PC-3 (cell line): ENCODE measurements at regions not wholly inside any gene's neighbourhood (a gene's known extent, or its start where the extent isn't known, plus 50 kb on each side); places are given as distances from the start of the nearest gene placed in this dataset.

Experiments
- ATAC-seq: fragments of 200-7000 bp; cut with Tn5 transposase; 2 replicates; pipeline ENCODE4 v1.9.1; 2020; ENCODE audit warnings: mild to moderate bottlenecking, moderate library complexity
- BruUV-seq: library from RNA; stranded (reverse); fragments of 400-500 nt; replicated peaks from 2 replicates; lab custom pipeline; 2021; lab: Mats Ljungman, UMichigan
- CTCF ChIA-PET: fragments of 300-600 bp; sonication (Branson Sonifier 250); formaldehyde crosslinking; loops from one replicate; lab custom pipeline; 2022; ENCODE audit warnings: antibody characterized with exemption; lab: Charles Lee
- POLR2A ChIA-PET: fragments of 300-600 bp; sonication (Branson Sonifier 250); formaldehyde crosslinking; loops from one replicate; lab custom pipeline; 2022; ENCODE audit warnings: antibody characterized with exemption; ENCODE audit not compliant: unreplicated experiment; lab: Charles Lee
- DNase-seq: peaks from one replicate; pipeline ENCODE4 v3.0.0-alpha.2; 2015
- H2AFZ ChIP-seq: fragments of 300-600 bp; sonication (generic); 2 replicates; pipeline ENCODE4 v1.6.0; 2016; ENCODE audit warnings: antibody characterized with exemption, low read length
- H3F3A ChIP-seq: fragments of 300-600 bp; sonication (generic); one replicate; pipeline ENCODE4 v1.6.0; 2017; ENCODE audit warnings: antibody characterized with exemption, low read length, control low read depth, mild to moderate bottlenecking; ENCODE audit not compliant: unreplicated experiment
- H3K27ac ChIP-seq: fragments of 300-600 bp; sonication (generic); 2 replicates; pipeline ENCODE4 v1.5.1; 2016; ENCODE audit warnings: mild to moderate bottlenecking, low read length
- H3K27me3 ChIP-seq: fragments of 300-600 bp; sonication (generic); 2 replicates; pipeline ENCODE4 v1.6.1; 2016; ENCODE audit warnings: low read length, mixed read lengths
- H3K36me3 ChIP-seq: fragments of 300-600 bp; sonication (generic); 2 replicates; pipeline ENCODE4 v1.6.1; 2016; ENCODE audit warnings: low read depth, mixed run types, low read length, mixed read lengths
- H3K4me1 ChIP-seq: fragments of 300-600 bp; sonication (generic); 2 replicates; pipeline ENCODE4 v1.5.1; 2016; ENCODE audit warnings: low read length; ENCODE audit not compliant: insufficient read depth
- H3K4me2 ChIP-seq: fragments of 300-600 bp; sonication (generic); 2 replicates; pipeline ENCODE4 v1.6.0; 2016; ENCODE audit warnings: low read length
- H3K4me3 ChIP-seq: fragments of 300-600 bp; sonication (generic); 2 replicates; pipeline ENCODE4 v1.5.1; 2016; ENCODE audit warnings: mild to moderate bottlenecking, low read length, mixed read lengths
- H3K79me2 ChIP-seq: fragments of 300-600 bp; sonication (generic); 2 replicates; pipeline ENCODE4 v1.6.1; 2017; ENCODE audit warnings: low read length, mixed read lengths
- H3K9ac ChIP-seq: fragments of 300-600 bp; sonication (generic); 2 replicates; pipeline ENCODE4 v1.6.0; 2016; ENCODE audit warnings: mild to moderate bottlenecking, low read length
- H3K9me2 ChIP-seq: fragments of 300-600 bp; sonication (generic); replicated peaks from 2 replicates; pipeline ENCODE4 v1.6.1; 2016; ENCODE audit warnings: mixed run types, low read length, mixed read lengths
- H3K9me3 ChIP-seq: fragments of 300-600 bp; sonication (generic); 2 replicates; pipeline ENCODE4 v1.6.1; 2016; ENCODE audit warnings: low read length, mixed read lengths
- H4K20me1 ChIP-seq: fragments of 300-600 bp; sonication (generic); 2 replicates; pipeline ENCODE4 v1.6.1; 2016; ENCODE audit warnings: low read length, mixed read lengths
- CTCF ChIP-seq: fragments of 300-600 bp; sonication (generic); conservative IDR thresholded peaks from 2 replicates; pipeline ENCODE4 v1.5.1; 2017; ENCODE audit warnings: antibody characterized with exemption, low read depth, mild to moderate bottlenecking, low read length
- EZH2 ChIP-seq: fragments of 300-600 bp; sonication (generic); IDR thresholded peaks from one replicate; pipeline ENCODE4 v1.6.1; 2017; ENCODE audit warnings: antibody characterized with exemption, mild to moderate bottlenecking, low read length; ENCODE audit not compliant: unreplicated experiment
- EZH2phosphoT487 ChIP-seq: fragments of 300-600 bp; sonication (generic); IDR thresholded peaks from 2 replicates; pipeline ENCODE4 v1.6.1; 2018; ENCODE audit warnings: mild to moderate bottlenecking, antibody characterized with exemption, low read length, borderline replicate concordance
- intact Hi-C: fragments of 100-400 bp; cut with micrococcal nuclease; formaldehyde crosslinking; loops from 2 replicates; pipeline ENCODE4 v1.9.0; 2023

DNA sequence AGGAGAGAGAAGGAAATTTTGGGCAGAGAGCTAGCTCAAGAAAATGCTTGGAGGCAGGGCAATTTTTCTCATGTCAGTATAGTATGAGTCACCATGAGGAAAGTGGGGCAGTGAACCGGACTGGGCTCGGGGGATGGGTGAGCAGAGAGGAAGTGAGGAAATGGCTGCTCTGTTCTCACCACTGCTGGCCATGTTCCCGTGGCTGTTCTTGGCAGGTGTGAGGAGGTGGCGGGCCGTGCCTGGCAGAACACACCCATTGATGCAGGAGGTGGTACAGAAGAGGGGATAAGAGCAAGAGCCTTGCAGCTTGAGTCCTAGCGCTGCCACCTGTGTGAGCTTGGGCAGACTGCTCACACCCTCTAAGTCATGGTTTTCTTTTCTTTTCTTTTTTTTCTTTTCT, 304.4 kb upstream of the LYZL1 start:
- Histone ChIP-seq H3K4me1 (peaks cover 28% of the 10 kb centered on the region), H3K79me2 (no peaks in the 10 kb centered on the region), H3K27me3 (no peaks in the 10 kb centered on the region), H3K27ac (peak overlapping the region; percentile 49), H2AFZ (no peak overlapping the region), H3K36me3 (no peaks in the 10 kb centered on the region), H3K9me3 (no peaks in the 10 kb centered on the region), H3K4me2 (0 out of 2 replicates have a peak overlapping the region, but pooled peaks have one; percentile 16), H3K9me2 (no peaks in the 10 kb centered on the region), H4K20me1 (no peaks in the 10 kb centered on the region), H3K4me3 (no peak overlapping the region), H3K9ac (no peak overlapping the region), H3F3A (no peaks in the 10 kb centered on the region)
- ChIA-PET CTCF (no interaction called here), POLR2A (interaction anchor here (0.6 kb wide), 2 partner anchors 102 to 153 kb away, joined by 3 read pairs; no protein-coding TSS in a partner anchor)
- ATAC-seq = peak; percentile 96
- peak; percentile 84 for DNase-seq
- TF ChIP-seq CTCF (no peak), EZH2 (no peak), EZH2phosphoT487 (no peak)
- BruUV-seq = no TSS peak
- intact Hi-C loops = no loop called here

GRCh38 chr10:28985137-28985885, 303.6 kb upstream of the LYZL1 start:
- no peak overlapping the region for H3K9ac ChIP-seq
- H3K27ac ChIP-seq = 0 out of 2 replicates have a peak overlapping the region, but pooled peaks have one; percentile 56
- no peak for ATAC-seq
- H3K9me2 ChIP-seq = no peaks in the 10 kb centered on the region
- H3F3A ChIP-seq = no peaks in the 10 kb centered on the region
- no peak overlapping the region for H3K4me3 ChIP-seq
- H3K4me1 ChIP-seq = peaks cover 28% of the 10 kb centered on the region
- no peaks in the 10 kb centered on the region for H4K20me1 ChIP-seq
- POLR2A ChIA-PET = no interaction called here
- H3K36me3 ChIP-seq = no peaks in the 10 kb centered on the region
- no TSS peak for BruUV-seq
- no peaks in the 10 kb centered on the region for H3K27me3 ChIP-seq
- DNase-seq = no peak
- no peaks in the 10 kb centered on the region for H3K79me2 ChIP-seq
- H2AFZ ChIP-seq = no peak overlapping the region
- TF ChIP-seq EZH2phosphoT487 = no peak
- no peaks in the 10 kb centered on the region for H3K9me3 ChIP-seq
- CTCF ChIA-PET = no interaction called here
- H3K4me2 ChIP-seq = no peak overlapping the region
- intact Hi-C loops = loop anchor here (5.0 kb wide), 1 partner anchor 78 kb away; no protein-coding TSS in a partner anchor

DNA sequence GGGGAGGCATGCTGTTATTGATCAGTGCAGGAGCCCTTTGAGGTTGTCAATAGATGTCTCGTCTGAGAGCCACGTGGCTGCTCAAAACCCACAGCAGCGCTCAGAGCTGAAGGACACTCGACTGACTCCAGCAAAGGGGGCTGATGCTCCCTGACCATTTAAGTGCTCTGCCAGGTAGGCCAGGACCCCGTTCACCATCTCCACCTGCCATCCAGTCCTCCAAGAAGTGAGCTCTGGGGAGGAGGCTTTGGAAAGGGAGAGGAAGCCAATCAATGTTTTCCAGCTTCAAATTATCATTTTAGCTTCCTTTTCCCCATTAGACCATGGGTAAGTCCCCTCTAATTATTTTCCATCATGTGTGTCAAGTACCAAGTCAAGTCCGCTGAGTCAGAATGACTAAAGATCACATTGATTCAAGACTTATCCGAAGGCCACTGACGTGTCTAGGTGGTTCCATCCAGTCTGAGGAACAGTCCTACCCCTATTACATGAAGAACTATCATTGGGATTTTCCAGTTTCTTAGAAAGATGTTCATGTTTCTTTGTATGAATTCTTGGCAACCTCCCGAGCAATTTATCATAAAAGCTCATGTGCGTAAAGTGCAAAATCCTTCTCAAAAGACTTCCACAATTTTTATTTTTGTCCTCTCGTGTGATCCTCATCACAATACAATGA, 302.6 kb upstream of the LYZL1 start:
- H3K9me2 ChIP-seq = no peaks in the 10 kb centered on the region
- peaks cover 33% of the 10 kb centered on the region for H3K4me1 ChIP-seq
- no peak overlapping the region for H2AFZ ChIP-seq
- peak overlapping the region; percentile 56 for H3K27ac ChIP-seq
- H3K9ac ChIP-seq = no peak overlapping the region
- no peaks in the 10 kb centered on the region for H3K27me3 ChIP-seq
- H3F3A ChIP-seq = no peaks in the 10 kb centered on the region
- BruUV-seq = no TSS peak
- ATAC-seq = peak; percentile 22; the same call in 1 of the 2 replicates
- ChIA-PET CTCF (interaction anchor here (0.7 kb wide), 1 partner anchor 36 kb away, joined by 3 read pairs; no protein-coding TSS in a partner anchor), POLR2A (no interaction called here)
- H3K36me3 ChIP-seq = no peaks in the 10 kb centered on the region
- TF ChIP-seq CTCF (no peak), EZH2 (no peak), EZH2phosphoT487 (no peak)
- H3K4me2 ChIP-seq = no peak overlapping the region
- no peaks in the 10 kb centered on the region for H4K20me1 ChIP-seq
- H3K9me3 ChIP-seq = no peaks in the 10 kb centered on the region
- intact Hi-C loops = loop anchor here (5.0 kb wide), 1 partner anchor 79 kb away; no protein-coding TSS in a partner anchor
- no peak overlapping the region for H3K4me3 ChIP-seq
- no peaks in the 10 kb centered on the region for H3K79me2 ChIP-seq
- peak; percentile 61 for DNase-seq
